Keratinocyte (primary cell): ENCODE measurements at regions not wholly inside any gene's neighbourhood (a gene's known extent, or its start where the extent isn't known, plus 50 kb on each side); places are given as distances from the start of the nearest gene placed in this dataset.

Source experiments
- EZH2 ChIP-seq: IDR thresholded peaks from one replicate; pipeline ENCODE4 v1.6.1; 2012; ENCODE audit warnings: inconsistent platforms, mild to moderate bottlenecking, low read length, moderate library complexity
- TF ChIP-seq, protein P1 (sequence below), 3 experiments: IDR thresholded peaks in 1 of 3; conservative IDR thresholded peaks in 1 of 3; optimal IDR thresholded peaks in 1 of 3; 2 replicates in 2 of 3; 3 replicates in 1 of 3; pipeline versions ENCODE3 to v1.5.1; 2011; ENCODE audit warnings: low read length in 3 of 3, mild to moderate bottlenecking in 3 of 3, moderate library complexity in 2 of 3, control low read depth in 1 of 3, inconsistent platforms in 1 of 3; ENCODE audit not compliant: insufficient read depth in 2 of 3; ENCODE audit errors: extremely low read depth in 1 of 3

DNA sequence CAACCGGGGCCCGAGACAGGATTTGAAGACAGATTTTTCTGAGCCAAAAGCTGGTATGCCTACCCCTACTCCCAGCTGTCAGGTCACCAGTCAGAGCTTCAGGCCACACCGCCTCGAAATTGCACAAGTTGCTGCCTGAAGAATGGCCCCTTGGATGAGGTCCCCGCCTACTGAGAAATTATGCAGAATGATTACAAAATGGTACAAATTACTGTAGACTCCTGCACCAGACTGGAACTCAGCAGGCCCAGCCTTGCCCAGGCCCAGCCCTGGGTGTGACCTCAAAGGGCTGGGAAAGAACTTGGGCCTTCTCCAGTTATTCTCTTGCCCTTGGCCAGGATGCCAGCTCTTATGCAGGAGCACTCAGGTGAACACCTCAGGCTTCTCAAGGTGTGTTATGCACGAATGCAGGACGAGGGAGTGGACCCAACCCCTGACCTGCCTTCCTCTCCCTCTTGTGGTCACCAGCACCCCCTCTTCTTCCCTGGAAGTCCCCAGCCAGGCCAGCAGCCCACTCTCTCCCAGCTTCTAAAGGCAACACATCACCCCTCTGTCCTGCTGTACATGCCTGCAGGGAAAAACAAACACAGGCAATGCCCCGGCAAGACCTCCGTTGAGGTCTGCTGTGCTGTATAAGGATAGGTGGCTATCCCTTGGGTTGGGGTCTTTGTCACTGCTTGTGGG, 88.7 kb upstream of the NAA20 start:
- TF ChIP-seq, protein P1, sequence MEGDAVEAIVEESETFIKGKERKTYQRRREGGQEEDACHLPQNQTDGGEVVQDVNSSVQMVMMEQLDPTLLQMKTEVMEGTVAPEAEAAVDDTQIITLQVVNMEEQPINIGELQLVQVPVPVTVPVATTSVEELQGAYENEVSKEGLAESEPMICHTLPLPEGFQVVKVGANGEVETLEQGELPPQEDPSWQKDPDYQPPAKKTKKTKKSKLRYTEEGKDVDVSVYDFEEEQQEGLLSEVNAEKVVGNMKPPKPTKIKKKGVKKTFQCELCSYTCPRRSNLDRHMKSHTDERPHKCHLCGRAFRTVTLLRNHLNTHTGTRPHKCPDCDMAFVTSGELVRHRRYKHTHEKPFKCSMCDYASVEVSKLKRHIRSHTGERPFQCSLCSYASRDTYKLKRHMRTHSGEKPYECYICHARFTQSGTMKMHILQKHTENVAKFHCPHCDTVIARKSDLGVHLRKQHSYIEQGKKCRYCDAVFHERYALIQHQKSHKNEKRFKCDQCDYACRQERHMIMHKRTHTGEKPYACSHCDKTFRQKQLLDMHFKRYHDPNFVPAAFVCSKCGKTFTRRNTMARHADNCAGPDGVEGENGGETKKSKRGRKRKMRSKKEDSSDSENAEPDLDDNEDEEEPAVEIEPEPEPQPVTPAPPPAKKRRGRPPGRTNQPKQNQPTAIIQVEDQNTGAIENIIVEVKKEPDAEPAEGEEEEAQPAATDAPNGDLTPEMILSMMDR (optimal IDR thresholded peaks at IDR 0.05 in 1 of 3, IDR thresholded peaks at IDR 0.05 in 1 of 3, conservative IDR thresholded peaks at IDR 0.05 in 1 of 3; ENCODE audit: extremely low read depth in 1 of 3, insufficient read depth in 2 of 3, low read length in 3 of 3) = no peak
- no peak for TF ChIP-seq EZH2
